PC-9 (cell line): ENCODE measurements at regions not wholly inside any gene's neighbourhood (a gene's known extent, or its start where the extent isn't known, plus 50 kb on each side); places are given as distances from the start of the nearest gene placed in this dataset.

Experiments used
- EZH2 ChIP-seq: fragments of 200-600 bp; sonication (generic); IDR thresholded peaks from 2 replicates; pipeline ENCODE4 v1.8.0; 2017; ENCODE audit warnings: antibody characterized with exemption, low read depth
- TF ChIP-seq, protein P1 (sequence below): fragments of 200-600 bp; sonication (generic); conservative IDR thresholded peaks from 2 replicates; pipeline ENCODE4 v1.6.1; 2017; ENCODE audit warnings: mixed run types, antibody characterized with exemption, mild to moderate bottlenecking, moderate library complexity

DNA sequence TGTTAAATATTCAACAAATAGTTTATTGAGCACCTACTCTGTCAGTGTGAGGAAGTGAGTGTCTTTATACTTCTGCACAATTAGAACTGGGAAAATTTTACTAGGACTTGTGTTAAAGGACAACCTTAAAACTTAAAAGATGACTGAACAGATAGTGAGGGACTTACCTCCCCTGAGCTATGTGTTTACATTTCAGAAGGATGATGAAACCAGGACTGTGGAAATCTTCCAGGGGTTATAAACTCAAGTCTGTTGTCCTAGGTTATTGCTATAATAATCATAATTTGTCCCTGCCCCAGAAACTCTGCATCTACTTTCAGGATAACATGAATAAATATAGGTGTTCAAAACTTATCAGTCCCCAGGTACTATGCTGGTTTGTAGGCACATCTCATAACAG, 261.0 kb upstream of the MKLN1 start:
- TF ChIP-seq, protein P1, sequence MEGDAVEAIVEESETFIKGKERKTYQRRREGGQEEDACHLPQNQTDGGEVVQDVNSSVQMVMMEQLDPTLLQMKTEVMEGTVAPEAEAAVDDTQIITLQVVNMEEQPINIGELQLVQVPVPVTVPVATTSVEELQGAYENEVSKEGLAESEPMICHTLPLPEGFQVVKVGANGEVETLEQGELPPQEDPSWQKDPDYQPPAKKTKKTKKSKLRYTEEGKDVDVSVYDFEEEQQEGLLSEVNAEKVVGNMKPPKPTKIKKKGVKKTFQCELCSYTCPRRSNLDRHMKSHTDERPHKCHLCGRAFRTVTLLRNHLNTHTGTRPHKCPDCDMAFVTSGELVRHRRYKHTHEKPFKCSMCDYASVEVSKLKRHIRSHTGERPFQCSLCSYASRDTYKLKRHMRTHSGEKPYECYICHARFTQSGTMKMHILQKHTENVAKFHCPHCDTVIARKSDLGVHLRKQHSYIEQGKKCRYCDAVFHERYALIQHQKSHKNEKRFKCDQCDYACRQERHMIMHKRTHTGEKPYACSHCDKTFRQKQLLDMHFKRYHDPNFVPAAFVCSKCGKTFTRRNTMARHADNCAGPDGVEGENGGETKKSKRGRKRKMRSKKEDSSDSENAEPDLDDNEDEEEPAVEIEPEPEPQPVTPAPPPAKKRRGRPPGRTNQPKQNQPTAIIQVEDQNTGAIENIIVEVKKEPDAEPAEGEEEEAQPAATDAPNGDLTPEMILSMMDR: no peak
- TF ChIP-seq EZH2: no peak
